SK-N-SH treated with all-trans-retinoic acid at 6 μM for 48 hours (cell line): ENCODE measurements at regions not wholly inside any gene's neighbourhood (a gene's known extent, or its start where the extent isn't known, plus 50 kb on each side); places are given as distances from the start of the nearest gene placed in this dataset.

Experiments used
- ATAC-seq: fragments of 200-7000 bp; cut with Tn5 transposase; 3 replicates; pipeline ENCODE4 v1.9.1; 2020; ENCODE audit warnings: mild to moderate bottlenecking, moderate library complexity
- ARNTL ChIP-seq: fragments of 450-650 bp; formaldehyde crosslinking; IDR thresholded peaks from 2 replicates; pipeline ENCODE4 v1.5.0; 2020; ENCODE audit warnings: low read depth, mild to moderate bottlenecking, moderate library complexity, borderline replicate concordance
- BACH2 ChIP-seq: fragments of 250-450 bp; sonication (Bioruptor Pico); IDR thresholded peaks from 2 replicates; pipeline ENCODE4 v1.9.0; 2021; ENCODE audit warnings: mild to moderate bottlenecking, borderline replicate concordance
- CREB5 ChIP-seq: fragments of 250-450 bp; sonication (Bioruptor Pico); IDR thresholded peaks from 2 replicates; pipeline ENCODE4 v1.5.1; 2020; ENCODE audit warnings: low read depth, mild to moderate bottlenecking, moderate library complexity
- CSDC2 ChIP-seq: fragments of 250-450 bp; sonication (Bioruptor Pico); IDR thresholded peaks from 2 replicates; pipeline ENCODE4 v1.5.0; 2020; ENCODE audit warnings: mild to moderate bottlenecking, moderate library complexity
- CSRNP3 ChIP-seq: fragments of 250-450 bp; sonication (Bioruptor Pico); IDR thresholded peaks from 2 replicates; pipeline ENCODE4 v1.5.1; 2021; ENCODE audit warnings: mild to moderate bottlenecking, moderate library complexity
- ESRRG ChIP-seq: fragments of 250-450 bp; sonication (Bioruptor Pico); IDR thresholded peaks from 2 replicates; pipeline ENCODE4 v1.6.1; 2021; ENCODE audit warnings: mild to moderate bottlenecking
- GLIS3 ChIP-seq: fragments of 250-450 bp; sonication (Bioruptor Pico); IDR thresholded peaks from 2 replicates; pipeline ENCODE4 v1.5.0; 2020; ENCODE audit warnings: mild to moderate bottlenecking, moderate library complexity
- ISL1 ChIP-seq: fragments of 250-450 bp; sonication (Bioruptor Pico); IDR thresholded peaks from 2 replicates; pipeline ENCODE4 v2.1.2; 2022; ENCODE audit warnings: mild to moderate bottlenecking, moderate library complexity
- OSR1 ChIP-seq: fragments of 250-450 bp; sonication (Bioruptor Pico); IDR thresholded peaks from 2 replicates; pipeline ENCODE4 v1.8.0; 2022; ENCODE audit warnings: moderate library complexity, mild to moderate bottlenecking, inconsistent platforms
- PATZ1 ChIP-seq: fragments of 250-450 bp; sonication (Bioruptor Pico); IDR thresholded peaks from 2 replicates; pipeline ENCODE4 v1.8.0; 2020; ENCODE audit warnings: mild to moderate bottlenecking, moderate library complexity, borderline replicate concordance
- POU6F1 ChIP-seq: fragments of 250-450 bp; sonication (Bioruptor Pico); IDR thresholded peaks from 2 replicates; pipeline ENCODE4 v1.8.0; 2021; ENCODE audit warnings: low read depth, mild to moderate bottlenecking, moderate library complexity, borderline replicate concordance
- PPARA ChIP-seq: fragments of 250-450 bp; sonication (Bioruptor Pico); IDR thresholded peaks from 2 replicates; pipeline ENCODE4 v1.5.0; 2020; ENCODE audit warnings: mild to moderate bottlenecking, borderline replicate concordance
- RARB ChIP-seq: fragments of 250-450 bp; sonication (Bioruptor Pico); IDR thresholded peaks from 2 replicates; pipeline ENCODE4 v1.8.0; 2021; ENCODE audit warnings: mild to moderate bottlenecking, moderate library complexity
- SNAI2 ChIP-seq: fragments of 250-450 bp; sonication (Bioruptor Pico); IDR thresholded peaks from 2 replicates; pipeline ENCODE4 v1.5.0; 2020; ENCODE audit warnings: mild to moderate bottlenecking, moderate library complexity
- TOX ChIP-seq: fragments of 250-450 bp; sonication (Bioruptor Pico); IDR thresholded peaks from 2 replicates; pipeline ENCODE4 v1.8.0; 2021; ENCODE audit warnings: mild to moderate bottlenecking, moderate library complexity, borderline replicate concordance
- TSHZ2 ChIP-seq: fragments of 250-450 bp; sonication (Bioruptor Pico); IDR thresholded peaks from 2 replicates; pipeline ENCODE4 v1.5.0; 2020; ENCODE audit warnings: mild to moderate bottlenecking, moderate library complexity
- ZC3H10 ChIP-seq: fragments of 250-450 bp; sonication (Bioruptor Pico); IDR thresholded peaks from 2 replicates; pipeline ENCODE4 v1.5.1; 2021; ENCODE audit warnings: mild to moderate bottlenecking, moderate library complexity
- ZFP3 ChIP-seq: fragments of 250-450 bp; sonication (Bioruptor Pico); IDR thresholded peaks from 2 replicates; pipeline ENCODE4 v1.5.0; 2020; ENCODE audit warnings: mild to moderate bottlenecking, moderate library complexity
- ZFP30 ChIP-seq: fragments of 450-650 bp; formaldehyde crosslinking; IDR thresholded peaks from 2 replicates; pipeline ENCODE4 v1.5.0; 2022; ENCODE audit warnings: mild to moderate bottlenecking, moderate library complexity
- ZNF565 ChIP-seq: fragments of 450-650 bp; formaldehyde crosslinking; conservative IDR thresholded peaks from 2 replicates; pipeline ENCODE4 v1.5.0; 2020; ENCODE audit warnings: low read depth, mild to moderate bottlenecking, moderate library complexity
- ZNF70 ChIP-seq: fragments of 450-650 bp; formaldehyde crosslinking; IDR thresholded peaks from 2 replicates; pipeline ENCODE4 v1.5.0; 2020; ENCODE audit warnings: mild to moderate bottlenecking, moderate library complexity
- ZNF8 ChIP-seq: fragments of 450-650 bp; formaldehyde crosslinking; IDR thresholded peaks from 2 replicates; pipeline ENCODE4 v1.5.0; 2020; ENCODE audit warnings: mild to moderate bottlenecking, moderate library complexity

- TF ChIP-seq RARB (CRISPR knock-in tag) (no peak), PPARA (CRISPR knock-in tag) (no peak), BACH2 (CRISPR knock-in tag) (no peak), POU6F1 (CRISPR knock-in tag) (no peak), SNAI2 (CRISPR knock-in tag) (no peak), ESRRG (no peak), CREB5 (no peak), ISL1 (CRISPR knock-in tag) (no peak), ZFP3 (CRISPR knock-in tag) (no peak), ZNF565 (CRISPR knock-in tag) (no peak), OSR1 (CRISPR knock-in tag) (no peak), ZNF8 (no peak), GLIS3 (CRISPR knock-in tag) (no peak), ZFP30 (CRISPR knock-in tag) (no peak), PATZ1 (CRISPR knock-in tag) (no peak)
- no peak for ATAC-seq
These were observed 772.0 kb downstream of the TNS3 start for GRCh38 chr7:46809886-46810285.

- no peak for TF ChIP-seq SNAI2 (CRISPR knock-in tag)
- no peak for TF ChIP-seq ISL1 (CRISPR knock-in tag)
- TF ChIP-seq PATZ1 (CRISPR knock-in tag) = no peak
- TF ChIP-seq ZNF8 = no peak
- no peak for TF ChIP-seq ZFP30 (CRISPR knock-in tag)
- no peak for TF ChIP-seq POU6F1 (CRISPR knock-in tag)
- TF ChIP-seq CSRNP3 (CRISPR knock-in tag) = no peak
- TF ChIP-seq ZC3H10 (CRISPR knock-in tag) = no peak
- TF ChIP-seq TOX = no peak
- TF ChIP-seq ZNF70 (CRISPR knock-in tag) = no peak
- TF ChIP-seq TSHZ2 (CRISPR knock-in tag) = no peak
- no peak for TF ChIP-seq ZNF565 (CRISPR knock-in tag)
- no peak for TF ChIP-seq PPARA (CRISPR knock-in tag)
- TF ChIP-seq ARNTL = no peak
- TF ChIP-seq GLIS3 (CRISPR knock-in tag) = no peak
- no peak for TF ChIP-seq CSDC2 (CRISPR knock-in tag)
- ATAC-seq = no peak
These were observed 775.1 kb downstream of the TNS3 start for GRCh38 chr7:46806856-46807255.
